Smooth muscle cell (in vitro differentiated cells): ENCODE measurements at regions not wholly inside any gene's neighbourhood (a gene's known extent, or its start where the extent isn't known, plus 50 kb on each side); places are given as distances from the start of the nearest gene placed in this dataset.

Source experiments
- DNase-seq: peaks from one replicate; lab custom pipeline; 2025; ENCODE audit not compliant: unreplicated experiment; lab: John Stamatoyannopoulos, UW
- H2AFZ ChIP-seq: fragments of 200-600 bp; sonication (generic); 2 replicates; pipeline ENCODE4 v1.6.0; 2016; ENCODE audit warnings: antibody characterized with exemption, low read depth, mild to moderate bottlenecking
- H3F3A ChIP-seq: fragments of 200-600 bp; sonication (generic); 2 replicates; pipeline ENCODE4 v1.6.0; 2017; ENCODE audit warnings: antibody characterized with exemption, low read depth
- H3K27ac ChIP-seq: fragments of 200-600 bp; sonication (generic); 2 replicates; pipeline ENCODE4 v1.5.1; 2016; ENCODE audit warnings: low read depth, mild to moderate bottlenecking
- H3K27me3 ChIP-seq: fragments of 200-600 bp; sonication (generic); 2 replicates; pipeline ENCODE4 v1.6.1; 2016; ENCODE audit warnings: low read depth, mild to moderate bottlenecking
- H3K36me3 ChIP-seq: fragments of 200-600 bp; sonication (generic); 2 replicates; pipeline ENCODE4 v1.5.1; 2016; ENCODE audit warnings: low read depth
- H3K4me1 ChIP-seq: fragments of 200-600 bp; sonication (generic); 2 replicates; pipeline ENCODE4 v1.5.1; 2016; ENCODE audit warnings: low read depth
- H3K4me2 ChIP-seq: fragments of 200-600 bp; sonication (generic); 2 replicates; pipeline ENCODE4 v1.6.0; 2016; ENCODE audit warnings: mild to moderate bottlenecking
- H3K4me3 ChIP-seq: fragments of 200-600 bp; sonication (generic); 2 replicates; pipeline ENCODE4 v1.5.1; 2016; ENCODE audit warnings: mild to moderate bottlenecking
- H3K79me2 ChIP-seq: fragments of 200-600 bp; sonication (generic); 2 replicates; pipeline ENCODE4 v1.6.0; 2016; ENCODE audit warnings: low read depth, mild to moderate bottlenecking
- H3K9ac ChIP-seq: fragments of 200-600 bp; sonication (generic); 2 replicates; pipeline ENCODE4 v1.6.0; 2016; ENCODE audit warnings: low read depth
- H3K9me3 ChIP-seq: fragments of 200-600 bp; sonication (generic); replicated peaks from 2 replicates; pipeline ENCODE4 v1.5.1; 2016; ENCODE audit warnings: low read depth
- H4K20me1 ChIP-seq: fragments of 200-600 bp; sonication (generic); 2 replicates; pipeline ENCODE4 v1.6.0; 2016; ENCODE audit warnings: low read depth
- CTCF ChIP-seq: fragments of 200-600 bp; sonication (generic); IDR thresholded peaks from 2 replicates; pipeline ENCODE4 v1.5.1; 2017; ENCODE audit warnings: borderline replicate concordance, mild to moderate bottlenecking, antibody characterized with exemption; ENCODE audit not compliant: insufficient read depth, poor library complexity, severe bottlenecking
- WGBS: methylation state at CpG from one replicate; pipeline ENCODE4 v1.1.7; 2016; ENCODE audit warnings: low lambda C conversion rate; 5-methylcytosine and 5-hydroxymethylcytosine counted together

- Histone ChIP-seq H3K27ac (no peak overlapping the region), H3K4me3 (no peak overlapping the region), H3K4me2 (no peak overlapping the region), H3K79me2 (no peaks in the 10 kb centered on the region), H3K4me1 (no peaks in the 10 kb centered on the region), H3K9me3 (no peaks in the 10 kb centered on the region), H3K27me3 (no peaks in the 10 kb centered on the region), H4K20me1 (no peaks in the 10 kb centered on the region), H3K36me3 (no peaks in the 10 kb centered on the region), H3F3A (no peaks in the 10 kb centered on the region), H3K9ac (no peak overlapping the region), H2AFZ (no peak overlapping the region)
- TF ChIP-seq CTCF = peak; percentile 91
- WGBS = 34% methylated on average over 7 of the region's 7 CpGs
- peak; percentile 30 for DNase-seq
Observed at GRCh38 chr7:35985126-35985754, 167.8 kb upstream of the EEPD1 start.

- Histone ChIP-seq H2AFZ (no peak overlapping the region), H4K20me1 (no peaks in the 10 kb centered on the region), H3K27me3 (no peaks in the 10 kb centered on the region), H3K79me2 (no peaks in the 10 kb centered on the region), H3K27ac (no peak overlapping the region), H3K4me3 (no peak overlapping the region), H3K36me3 (no peaks in the 10 kb centered on the region), H3K4me1 (no peaks in the 10 kb centered on the region), H3K4me2 (no peak overlapping the region), H3K9ac (no peak overlapping the region), H3F3A (no peaks in the 10 kb centered on the region), H3K9me3 (no peaks in the 10 kb centered on the region)
- 82% methylated on average over 6 of the region's 6 CpGs for WGBS
- TF ChIP-seq CTCF = no peak
- DNase-seq = no peak
Observed at GRCh38 chr7:35987016-35987415, 166.0 kb upstream of the EEPD1 start.

- DNase-seq = no peak
- TF ChIP-seq CTCF = no peak
- no peak overlapping the region for H3K4me2 ChIP-seq
- H3K9ac ChIP-seq = no peak overlapping the region
- no peaks in the 10 kb centered on the region for H3K4me1 ChIP-seq
- H3K27me3 ChIP-seq = no peaks in the 10 kb centered on the region
- H3K9me3 ChIP-seq = no peaks in the 10 kb centered on the region
- 97% methylated on average over 5 of the region's 5 CpGs for WGBS
- H3F3A ChIP-seq = no peaks in the 10 kb centered on the region
- H4K20me1 ChIP-seq = no peaks in the 10 kb centered on the region
- H3K4me3 ChIP-seq = no peak overlapping the region
- H2AFZ ChIP-seq = no peak overlapping the region
- H3K27ac ChIP-seq = no peak overlapping the region
- H3K36me3 ChIP-seq = no peaks in the 10 kb centered on the region
- no peaks in the 10 kb centered on the region for H3K79me2 ChIP-seq
Observed at GRCh38 chr7:35988105-35988504, 164.9 kb upstream of the EEPD1 start.

- Histone ChIP-seq H3K4me2 (no peak overlapping the region), H3K27ac (no peak overlapping the region)
Observed at GRCh38 chr7:35988818-35989217, 164.2 kb upstream of the EEPD1 start.

More at GRCh38 chr7:35988818-35989217, 164.2 kb upstream of the EEPD1 start:
- H3K4me3 ChIP-seq = no peak overlapping the region
- TF ChIP-seq CTCF = no peak
- H3K36me3 ChIP-seq = no peaks in the 10 kb centered on the region
- H3F3A ChIP-seq = no peaks in the 10 kb centered on the region
- no peaks in the 10 kb centered on the region for H3K27me3 ChIP-seq
- DNase-seq = no peak
- H3K9me3 ChIP-seq = no peaks in the 10 kb centered on the region
- WGBS = 77% methylated on average over 6 of the region's 6 CpGs
- no peaks in the 10 kb centered on the region for H4K20me1 ChIP-seq
- no peak overlapping the region for H3K9ac ChIP-seq
- no peaks in the 10 kb centered on the region for H3K79me2 ChIP-seq
- H2AFZ ChIP-seq = no peak overlapping the region
- H3K4me1 ChIP-seq = no peaks in the 10 kb centered on the region
